ENCODE measurements at regions not wholly inside any gene's neighbourhood (a gene's known extent, or its start where the extent isn't known, plus 50 kb on each side); places are given as distances from the start of the nearest gene placed in this dataset.

GRCh38 chr4:142975618-142976017 lies 129.5 kb upstream of the INPP4B start:
- TF ChIP-seq, protein P1, sequence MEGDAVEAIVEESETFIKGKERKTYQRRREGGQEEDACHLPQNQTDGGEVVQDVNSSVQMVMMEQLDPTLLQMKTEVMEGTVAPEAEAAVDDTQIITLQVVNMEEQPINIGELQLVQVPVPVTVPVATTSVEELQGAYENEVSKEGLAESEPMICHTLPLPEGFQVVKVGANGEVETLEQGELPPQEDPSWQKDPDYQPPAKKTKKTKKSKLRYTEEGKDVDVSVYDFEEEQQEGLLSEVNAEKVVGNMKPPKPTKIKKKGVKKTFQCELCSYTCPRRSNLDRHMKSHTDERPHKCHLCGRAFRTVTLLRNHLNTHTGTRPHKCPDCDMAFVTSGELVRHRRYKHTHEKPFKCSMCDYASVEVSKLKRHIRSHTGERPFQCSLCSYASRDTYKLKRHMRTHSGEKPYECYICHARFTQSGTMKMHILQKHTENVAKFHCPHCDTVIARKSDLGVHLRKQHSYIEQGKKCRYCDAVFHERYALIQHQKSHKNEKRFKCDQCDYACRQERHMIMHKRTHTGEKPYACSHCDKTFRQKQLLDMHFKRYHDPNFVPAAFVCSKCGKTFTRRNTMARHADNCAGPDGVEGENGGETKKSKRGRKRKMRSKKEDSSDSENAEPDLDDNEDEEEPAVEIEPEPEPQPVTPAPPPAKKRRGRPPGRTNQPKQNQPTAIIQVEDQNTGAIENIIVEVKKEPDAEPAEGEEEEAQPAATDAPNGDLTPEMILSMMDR (IDR thresholded peaks at IDR 0.05): no peak
- TF ChIP-seq POLR2A (IDR thresholded peaks at IDR 0.05): no peak
